Activated CD4-positive, alpha-beta T cell treated with anti-CD3 and anti-CD28 coated beads for 36 hours (primary cell): ENCODE measurements at regions not wholly inside any gene's neighbourhood (a gene's known extent, or its start where the extent isn't known, plus 50 kb on each side); places are given as distances from the start of the nearest gene placed in this dataset.

ENCODE experiments used
- ATAC-seq: fragments of 200-7000 bp; cut with Tn5 transposase; one replicate; pipeline ENCODE4 v1.10.0; 2021; ENCODE audit warnings: mild to moderate bottlenecking, moderate library complexity
- CTCF ChIA-PET: fragments of 350-600 bp; sonication (Branson Sonifier 250); formaldehyde crosslinking; loops from one replicate; lab custom pipeline; 2021; ENCODE audit warnings: antibody characterized with exemption; lab: Charles Lee
- POLR2A ChIA-PET: fragments of 350-600 bp; sonication (Branson Sonifier 250); formaldehyde crosslinking; loops from one replicate; lab custom pipeline; 2021; ENCODE audit warnings: antibody characterized with exemption, inconsistent platforms; lab: Charles Lee
- DNase-seq: peaks from one replicate; pipeline ENCODE4 v3.0.0-alpha.2; 2020
- H3K27ac Mint-ChIP-seq: one replicate; pipeline ENCODE4 v1.8.0; 2021; ENCODE audit warnings: mixed read lengths
- H3K27me3 Mint-ChIP-seq: one replicate; pipeline ENCODE4 v1.8.0; 2021; ENCODE audit warnings: mixed read lengths
- H3K36me3 Mint-ChIP-seq: one replicate; pipeline ENCODE4 v1.8.0; 2021; ENCODE audit warnings: low read depth, mixed read lengths
- H3K4me1 Mint-ChIP-seq: one replicate; pipeline ENCODE4 v1.8.0; 2021; ENCODE audit warnings: mixed read lengths
- H3K4me3 Mint-ChIP-seq: one replicate; pipeline ENCODE4 v1.8.0; 2021; ENCODE audit warnings: mild to moderate bottlenecking, moderate library complexity, mixed read lengths
- H3K9me3 Mint-ChIP-seq: one replicate; pipeline ENCODE4 v1.8.0; 2021; ENCODE audit warnings: low read depth, mixed read lengths
- intact Hi-C, 2 experiments: fragments of 100-400 bp; cut with DNase I in 1 of 2; cut with micrococcal nuclease in 1 of 2; formaldehyde crosslinking; loops; one replicate each; pipeline versions ENCODE4 v1.14.2 to v1.15.1; 2022 to 2024; cut with DNase I, micrococcal nuclease

DNA sequence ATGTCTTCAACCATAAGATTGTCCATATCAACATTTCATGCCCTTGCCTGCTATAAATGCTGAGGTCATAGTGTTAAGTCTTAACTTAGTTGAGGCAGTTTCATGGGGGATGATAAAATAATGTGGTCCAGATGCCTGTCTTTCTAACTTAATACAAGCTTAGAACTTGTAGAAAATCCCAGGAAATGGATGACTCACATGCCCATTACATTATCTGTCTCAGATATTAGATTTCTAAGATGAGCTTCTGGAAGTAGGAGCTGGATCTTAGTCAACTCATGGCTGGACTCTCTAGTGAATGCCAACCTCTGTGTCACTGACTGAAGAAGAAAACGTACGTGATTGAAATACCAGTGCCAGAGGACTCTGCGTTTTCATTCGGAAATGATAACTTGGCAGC lies 797.5 kb upstream of the EEF2KMT start:
- Mint-ChIP-seq H3K9me3 (peaks cover 16% of the 10 kb centered on the region), H3K36me3 (no peaks in the 10 kb centered on the region)

DNA sequence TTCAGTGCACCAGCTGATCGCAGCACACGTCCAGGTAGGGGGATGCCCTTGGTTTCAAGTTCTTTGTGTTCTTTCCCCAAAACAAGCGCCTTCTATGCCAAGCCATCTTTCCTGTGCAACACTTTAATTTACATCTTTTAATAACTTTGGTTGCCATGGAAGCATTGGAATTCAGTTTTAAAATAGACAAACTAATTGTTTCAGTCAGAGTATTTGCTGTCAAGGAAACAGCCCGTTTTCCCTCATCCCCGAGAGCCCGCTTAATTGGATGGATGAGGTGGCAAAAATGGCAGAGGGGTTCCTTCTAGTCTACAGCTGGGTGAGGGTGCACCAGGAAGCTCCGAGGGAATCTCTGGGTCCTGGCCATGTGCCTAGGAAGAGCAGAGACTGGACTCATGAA lies 793.7 kb upstream of the EEF2KMT start:
- CTCF ChIA-PET: no interaction called here
- DNase-seq (no peak), ATAC-seq (no peak)
- Mint-ChIP-seq H3K4me1 (no peaks in the 10 kb centered on the region), H3K4me3 (no peak overlapping the region), H3K9me3 (peaks cover 9% of the 10 kb centered on the region), H3K27me3 (no peaks in the 10 kb centered on the region), H3K36me3 (no peaks in the 10 kb centered on the region), H3K27ac (no peak overlapping the region)
- intact Hi-C loops: no loop called here
- POLR2A ChIA-PET: no interaction called here

More for the DNA sequence above, 797.5 kb upstream of the EEF2KMT start:
- Mint-ChIP-seq H3K27ac (no peak overlapping the region), H3K4me1 (no peaks in the 10 kb centered on the region), H3K27me3 (no peaks in the 10 kb centered on the region), H3K4me3 (no peak overlapping the region)
- DNase-seq (no peak), ATAC-seq (no peak)
- ChIA-PET CTCF (no interaction called here), POLR2A (no interaction called here)
- intact Hi-C loops: no loop called here

DNA sequence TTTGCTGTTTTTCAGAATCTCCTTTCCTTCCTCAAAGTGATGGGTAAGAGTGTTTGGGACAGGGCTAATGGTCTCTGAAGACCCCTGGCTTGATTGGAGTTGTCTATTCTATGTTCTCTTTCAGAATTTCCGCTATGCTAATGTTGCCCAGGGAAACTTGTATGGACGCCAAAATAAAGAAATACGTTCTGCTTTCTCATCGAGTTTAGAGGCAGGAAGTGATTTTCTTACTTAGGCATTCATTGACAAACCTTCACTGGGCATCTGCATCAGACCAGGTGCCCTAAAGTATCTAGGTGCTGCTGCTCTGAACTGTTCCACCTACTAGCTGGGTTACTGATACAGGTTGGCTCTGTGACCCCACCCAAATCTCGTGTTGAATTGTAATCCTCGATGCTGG lies 787.9 kb upstream of the EEF2KMT start:
- no peak for DNase-seq
- ChIA-PET CTCF (no interaction called here), POLR2A (interaction anchor here (0.6 kb wide), 1 partner anchor 11 kb away, joined by 11 read pairs; no protein-coding TSS in a partner anchor)
- no peaks in the 10 kb centered on the region for H3K27me3 Mint-ChIP-seq
- peaks cover 2% of the 10 kb centered on the region for H3K9me3 Mint-ChIP-seq
- no peak overlapping the region for H3K4me3 Mint-ChIP-seq
- no peaks in the 10 kb centered on the region for H3K36me3 Mint-ChIP-seq
- no peak for ATAC-seq
- no peaks in the 10 kb centered on the region for H3K4me1 Mint-ChIP-seq
- intact Hi-C loops: no loop called here
- H3K27ac Mint-ChIP-seq: no peak overlapping the region

DNA sequence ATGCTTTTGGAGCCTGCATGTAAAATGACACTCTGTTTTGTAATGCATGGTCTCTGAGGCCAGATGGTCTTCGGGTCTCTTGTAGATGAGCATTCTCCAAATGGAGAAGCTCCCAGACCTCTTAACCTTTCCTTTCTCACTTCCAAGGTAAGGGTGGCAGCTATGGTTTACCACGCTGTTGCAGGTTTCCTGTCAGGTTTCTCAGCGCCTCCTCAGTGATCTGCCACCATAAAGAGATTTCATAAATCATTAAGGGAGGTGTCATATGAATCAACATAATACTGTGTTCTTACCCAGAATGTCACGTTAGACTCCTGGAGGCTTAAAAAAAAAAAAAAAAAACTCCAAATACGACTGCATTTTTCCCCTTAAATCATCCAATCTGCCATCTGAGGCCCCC lies 787.4 kb upstream of the EEF2KMT start:
- ChIA-PET POLR2A (interaction anchor here (0.6 kb wide), 1 partner anchor 10 kb away, joined by 11 read pairs; no protein-coding TSS in a partner anchor), CTCF (no interaction called here)
- H3K36me3 Mint-ChIP-seq: no peaks in the 10 kb centered on the region
- intact Hi-C loops: no loop called here
- no peak overlapping the region for H3K27ac Mint-ChIP-seq
- H3K9me3 Mint-ChIP-seq: peaks cover 2% of the 10 kb centered on the region
- no peaks in the 10 kb centered on the region for H3K4me1 Mint-ChIP-seq
- H3K27me3 Mint-ChIP-seq: no peaks in the 10 kb centered on the region
- DNase-seq: no peak
- no peak overlapping the region for H3K4me3 Mint-ChIP-seq
- no peak for ATAC-seq

DNA sequence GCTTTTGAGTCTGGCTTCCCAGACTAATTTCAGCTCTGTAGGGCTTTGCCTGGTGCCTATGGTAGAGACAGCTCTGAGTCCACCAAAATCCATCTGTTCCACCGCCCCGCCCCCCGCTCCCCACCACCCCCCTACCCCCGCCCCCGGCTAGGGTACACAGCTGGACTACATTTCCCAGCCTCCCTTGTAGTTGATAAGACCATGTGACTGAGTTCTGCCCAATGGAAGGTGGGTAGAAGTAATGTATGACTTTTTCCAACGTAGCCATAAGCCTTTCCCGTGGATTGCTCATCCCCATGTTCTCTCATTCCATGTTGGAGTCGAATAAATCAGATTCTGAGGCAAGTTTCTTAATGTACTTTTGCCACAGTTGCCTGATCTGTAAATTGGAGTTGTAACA lies 786.7 kb upstream of the EEF2KMT start:
- H3K9me3 Mint-ChIP-seq: peaks cover 2% of the 10 kb centered on the region
- H3K36me3 Mint-ChIP-seq: no peaks in the 10 kb centered on the region
- ATAC-seq (no peak), DNase-seq (no peak)
- H3K4me1 Mint-ChIP-seq: no peaks in the 10 kb centered on the region
- H3K27ac Mint-ChIP-seq: no peak overlapping the region
- CTCF ChIA-PET: no interaction called here
- POLR2A ChIA-PET: no interaction called here
- intact Hi-C loops: no loop called here
- no peaks in the 10 kb centered on the region for H3K27me3 Mint-ChIP-seq
- no peak overlapping the region for H3K4me3 Mint-ChIP-seq

DNA sequence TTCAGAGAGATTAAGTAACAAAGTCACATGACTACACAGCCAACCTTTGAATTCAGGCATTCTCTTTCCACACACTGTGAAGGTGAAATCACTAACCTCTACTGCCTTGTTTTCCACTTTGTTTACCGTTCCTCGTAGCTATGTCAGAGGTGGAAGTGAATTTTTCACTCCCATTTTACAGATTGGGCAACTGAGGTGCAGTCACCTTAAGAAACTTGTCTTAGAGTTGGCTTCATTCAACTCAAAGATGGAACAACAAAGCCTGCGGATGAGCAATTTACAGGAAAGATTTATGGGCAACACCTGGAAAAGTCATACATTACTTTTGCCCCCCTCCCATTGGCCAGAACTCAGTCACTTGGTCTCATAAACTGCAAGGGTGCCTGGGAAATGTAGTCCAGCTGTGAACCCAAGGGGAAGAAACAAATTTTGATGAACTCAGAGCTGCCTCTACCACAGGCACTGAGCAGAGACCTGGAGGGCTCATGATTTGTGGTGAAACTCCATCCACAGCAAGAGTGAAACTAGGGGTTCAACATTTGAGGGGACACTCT lies 784.6 kb upstream of the EEF2KMT start:
- Mint-ChIP-seq H3K36me3 (no peaks in the 10 kb centered on the region), H3K27me3 (no peaks in the 10 kb centered on the region), H3K4me1 (no peaks in the 10 kb centered on the region), H3K27ac (no peak overlapping the region), H3K9me3 (peaks cover 2% of the 10 kb centered on the region), H3K4me3 (no peak overlapping the region)
- no peak for ATAC-seq
- POLR2A ChIA-PET: no interaction called here
- intact Hi-C loops: no loop called here
- CTCF ChIA-PET: interaction anchor here (0.7 kb wide), 1 partner anchor 231 kb away, joined by 4 read pairs; no protein-coding TSS in a partner anchor
- DNase-seq: no peak

DNA sequence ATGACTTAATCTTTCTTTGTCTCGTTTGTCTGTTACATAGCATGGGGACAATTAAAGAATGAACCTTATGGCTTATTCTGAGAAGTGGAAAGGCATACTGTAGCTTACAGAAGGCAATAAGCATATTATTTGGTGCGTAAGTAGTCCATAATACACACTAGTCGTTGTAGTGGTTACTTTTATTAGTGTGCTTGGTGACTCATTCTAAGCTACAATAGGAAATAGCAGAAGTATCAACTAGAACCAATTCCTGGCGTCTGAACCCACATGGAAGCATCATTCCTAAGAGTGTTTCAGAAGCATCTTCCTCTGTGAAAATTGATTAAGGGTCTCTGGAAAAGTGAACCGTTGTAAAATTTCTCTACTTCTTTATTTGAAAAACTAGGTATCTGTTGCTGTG lies 777.8 kb upstream of the EEF2KMT start:
- intact Hi-C loops: no loop called here
- no peak overlapping the region for H3K27ac Mint-ChIP-seq
- no peak overlapping the region for H3K4me3 Mint-ChIP-seq
- peaks cover under 1% of the 10 kb centered on the region for H3K27me3 Mint-ChIP-seq
- CTCF ChIA-PET: no interaction called here
- ATAC-seq (no peak), DNase-seq (no peak)
- no peaks in the 10 kb centered on the region for H3K9me3 Mint-ChIP-seq
- no peaks in the 10 kb centered on the region for H3K4me1 Mint-ChIP-seq
- no peaks in the 10 kb centered on the region for H3K36me3 Mint-ChIP-seq
- POLR2A ChIA-PET: no interaction called here

DNA sequence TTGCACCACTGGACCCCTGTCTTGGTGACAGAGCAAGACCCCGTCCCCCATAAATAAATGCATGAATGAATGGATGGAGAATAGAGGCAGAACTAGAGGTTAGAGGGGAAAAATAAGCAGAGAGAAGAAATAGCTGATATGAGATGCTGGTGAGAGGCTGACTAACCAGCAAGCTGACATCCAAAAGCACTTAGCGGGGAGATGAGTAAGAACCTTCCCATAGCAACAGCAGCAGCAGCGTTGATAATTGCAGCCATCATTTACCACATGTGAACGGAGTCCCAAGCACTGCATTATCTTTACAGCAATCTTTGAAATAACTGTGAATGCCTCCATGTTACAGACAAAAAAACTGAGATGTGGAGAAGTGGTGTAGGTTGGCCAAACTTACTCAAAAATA lies 777.3 kb upstream of the EEF2KMT start:
- H3K4me1 Mint-ChIP-seq: no peaks in the 10 kb centered on the region
- no peaks in the 10 kb centered on the region for H3K9me3 Mint-ChIP-seq
- intact Hi-C loops: no loop called here
- ChIA-PET CTCF (no interaction called here), POLR2A (interaction anchor here (0.6 kb wide), 1 partner anchor 10 kb away, joined by 11 read pairs; no protein-coding TSS in a partner anchor)
- ATAC-seq: no peak
- no peak overlapping the region for H3K27ac Mint-ChIP-seq
- no peak for DNase-seq
- no peak overlapping the region for H3K4me3 Mint-ChIP-seq
- no peaks in the 10 kb centered on the region for H3K36me3 Mint-ChIP-seq
- peaks cover 4% of the 10 kb centered on the region for H3K27me3 Mint-ChIP-seq

DNA sequence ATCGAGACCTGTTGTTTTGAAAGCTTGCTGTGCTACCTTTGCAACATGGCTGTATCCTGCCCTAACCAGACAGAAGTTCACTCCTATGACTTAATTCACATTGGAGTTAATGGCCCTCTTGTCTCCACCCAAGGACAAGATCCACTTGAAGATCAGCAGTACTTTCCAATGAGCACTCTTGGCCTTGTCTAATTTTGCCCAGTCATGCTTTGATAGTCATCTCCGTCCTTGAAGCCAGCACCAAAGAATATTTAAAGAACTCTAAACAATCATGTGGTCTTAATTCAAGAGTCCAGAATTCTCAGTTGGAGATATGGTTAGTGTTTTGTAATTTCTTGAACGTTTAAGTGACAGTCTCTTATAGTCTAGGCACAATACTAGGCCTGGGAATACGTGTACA lies 775.6 kb upstream of the EEF2KMT start:
- Mint-ChIP-seq H3K4me1 (no peaks in the 10 kb centered on the region), H3K4me3 (no peak overlapping the region), H3K27me3 (peaks cover 6% of the 10 kb centered on the region), H3K9me3 (no peaks in the 10 kb centered on the region), H3K36me3 (no peaks in the 10 kb centered on the region), H3K27ac (no peak overlapping the region)
- intact Hi-C loops: no loop called here
- ChIA-PET CTCF (no interaction called here), POLR2A (no interaction called here)
- no peak for ATAC-seq
- no peak for DNase-seq

DNA sequence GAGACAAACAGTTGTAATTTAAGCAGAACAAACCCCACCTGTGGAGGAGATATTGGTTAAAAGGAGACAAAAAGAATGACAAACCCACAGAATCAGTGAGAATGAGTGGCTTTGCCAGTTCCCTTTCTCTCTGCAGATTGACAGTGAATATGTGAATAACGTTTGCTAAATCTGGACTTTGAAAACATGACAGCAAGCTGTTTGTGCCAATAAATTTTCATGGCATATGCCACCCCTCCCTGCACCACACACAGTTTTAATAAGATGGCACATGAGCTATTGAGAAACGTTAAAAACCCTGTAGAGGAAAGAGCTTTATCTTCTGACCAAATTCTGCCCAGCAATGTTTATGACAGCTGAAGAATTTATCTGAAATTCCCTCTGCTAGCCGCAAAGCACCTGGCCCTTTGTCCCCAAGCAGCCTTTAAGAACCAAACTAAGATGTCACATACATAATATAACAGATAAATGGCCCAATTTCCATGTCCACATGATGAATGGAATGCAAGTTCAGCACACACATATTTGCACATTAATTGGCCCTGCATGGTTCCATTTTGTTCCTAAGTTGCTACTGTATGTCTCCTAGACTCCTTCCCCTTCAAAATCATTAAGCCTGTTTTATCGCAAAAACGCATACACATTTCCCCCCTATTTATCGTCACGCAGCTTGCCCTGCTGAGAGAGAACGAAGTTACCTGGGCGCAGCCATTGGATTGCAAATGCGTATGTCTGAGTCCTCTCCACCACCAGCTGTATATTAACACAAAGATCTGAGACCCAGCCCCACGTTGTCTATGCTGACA lies 773.5 kb upstream of the EEF2KMT start:
- H3K27ac Mint-ChIP-seq: no peak overlapping the region
- H3K4me3 Mint-ChIP-seq: no peak overlapping the region
- ATAC-seq (no peak), DNase-seq (no peak)
- CTCF ChIA-PET: no interaction called here
- H3K4me1 Mint-ChIP-seq: no peaks in the 10 kb centered on the region
- intact Hi-C loops: no loop called here
- H3K36me3 Mint-ChIP-seq: no peaks in the 10 kb centered on the region
- POLR2A ChIA-PET: no interaction called here
- no peaks in the 10 kb centered on the region for H3K9me3 Mint-ChIP-seq
- H3K27me3 Mint-ChIP-seq: peaks cover 6% of the 10 kb centered on the region

DNA sequence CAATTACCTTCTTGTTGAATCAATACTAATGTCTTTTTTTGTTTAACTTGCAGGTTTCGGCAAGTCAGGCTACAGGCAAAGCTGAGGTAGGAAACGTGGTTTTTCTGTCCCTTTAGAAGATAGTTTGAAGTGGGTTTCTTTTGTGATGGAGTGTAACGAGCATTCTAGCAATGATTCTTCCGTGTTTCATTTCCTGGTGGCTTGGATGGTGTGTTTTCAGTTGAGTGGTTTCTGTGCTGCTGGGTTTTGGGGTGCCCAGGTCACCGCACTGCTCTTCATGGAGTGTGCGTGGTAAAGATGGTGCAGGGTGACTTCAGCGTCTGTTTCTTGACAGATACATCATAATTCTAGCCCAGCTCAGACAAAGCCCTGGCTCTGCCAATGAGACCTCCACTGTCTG lies 769.7 kb upstream of the EEF2KMT start:
- DNase-seq: no peak
- CTCF ChIA-PET: no interaction called here
- ATAC-seq: no peak
- POLR2A ChIA-PET: no interaction called here
- H3K27me3 Mint-ChIP-seq: peaks cover 6% of the 10 kb centered on the region
- H3K36me3 Mint-ChIP-seq: no peaks in the 10 kb centered on the region
- no peaks in the 10 kb centered on the region for H3K4me1 Mint-ChIP-seq
- no peak overlapping the region for H3K4me3 Mint-ChIP-seq
- intact Hi-C loops: no loop called here
- peaks cover 4% of the 10 kb centered on the region for H3K9me3 Mint-ChIP-seq
- H3K27ac Mint-ChIP-seq: no peak overlapping the region

DNA sequence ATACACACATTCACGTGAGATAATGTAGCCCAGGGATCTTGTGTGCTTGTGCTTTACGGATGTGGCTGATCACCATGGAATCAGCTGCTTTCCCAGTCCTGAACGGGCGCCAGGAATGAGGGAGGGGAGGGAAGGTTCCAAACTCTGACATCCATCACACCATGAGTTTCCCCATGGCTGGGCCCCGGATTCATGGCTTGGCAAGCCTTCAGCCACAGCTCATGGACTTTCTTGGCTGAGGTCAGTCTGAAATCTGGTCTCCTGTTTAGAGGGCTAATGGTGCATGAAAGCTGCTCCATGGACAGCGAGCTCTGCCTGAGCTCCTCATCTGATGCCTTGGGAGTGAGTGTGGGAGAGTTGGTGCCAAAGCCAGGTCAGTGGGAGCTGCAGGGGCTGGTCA lies 767.6 kb upstream of the EEF2KMT start:
- Mint-ChIP-seq H3K4me3 (no peak overlapping the region), H3K36me3 (no peaks in the 10 kb centered on the region), H3K27me3 (peaks cover 4% of the 10 kb centered on the region), H3K27ac (no peak overlapping the region), H3K4me1 (no peaks in the 10 kb centered on the region), H3K9me3 (peaks cover 5% of the 10 kb centered on the region)
- POLR2A ChIA-PET: no interaction called here
- CTCF ChIA-PET: no interaction called here
- no peak for ATAC-seq
- no peak for DNase-seq
- intact Hi-C loops: no loop called here
